Stimulated activated CD4-positive, alpha-beta T cell treated with anti-CD3 and anti-CD28 coated beads, Interleukin-12 subunit alpha, Interleukin-12 subunit beta, amount 100 ng/mL, for 4 hours (primary cell): ENCODE measurements at regions not wholly inside any gene's neighbourhood (a gene's known extent, or its start where the extent isn't known, plus 50 kb on each side); places are given as distances from the start of the nearest gene placed in this dataset.

Experiments
- DNase-seq: peaks from one replicate; pipeline ENCODE4 v3.0.0-alpha.2; 2020

- no peak for DNase-seq
Observed at GRCh38 chr1:25055324-25055780, 125.3 kb upstream of the RUNX3 start.

GRCh38 chr1:25054526-25055323, 124.6 kb upstream of the RUNX3 start:
- no peak for DNase-seq

GRCh38 chr1:25053576-25054250, 123.6 kb upstream of the RUNX3 start:
- no peak for DNase-seq

- DNase-seq, result no peak
Observed at GRCh38 chr1:25051906-25052305, 121.8 kb upstream of the RUNX3 start.

- no peak for DNase-seq
Observed at GRCh38 chr1:25051504-25051903, 121.4 kb upstream of the RUNX3 start.

DNA sequence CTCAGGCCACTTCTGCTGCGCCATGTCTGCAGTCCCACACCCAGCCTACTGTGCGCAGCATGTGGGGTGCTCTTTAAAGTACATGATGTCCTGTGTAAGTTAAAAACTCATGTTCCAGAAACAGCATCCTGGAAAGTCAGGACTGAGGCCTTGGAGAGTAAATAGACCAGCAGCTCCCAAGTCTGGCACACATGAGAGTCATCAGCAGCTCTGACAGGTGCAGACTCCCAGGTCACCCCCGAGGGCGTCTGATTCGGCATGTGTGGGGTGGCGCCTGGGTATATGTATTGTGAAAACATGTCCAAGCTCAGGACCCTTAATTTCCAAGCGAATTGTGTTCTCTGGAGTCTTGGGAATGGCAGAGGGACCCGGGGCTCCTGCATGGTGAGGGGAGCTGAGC, 120.1 kb upstream of the RUNX3 start:
- no peak for DNase-seq

DNA sequence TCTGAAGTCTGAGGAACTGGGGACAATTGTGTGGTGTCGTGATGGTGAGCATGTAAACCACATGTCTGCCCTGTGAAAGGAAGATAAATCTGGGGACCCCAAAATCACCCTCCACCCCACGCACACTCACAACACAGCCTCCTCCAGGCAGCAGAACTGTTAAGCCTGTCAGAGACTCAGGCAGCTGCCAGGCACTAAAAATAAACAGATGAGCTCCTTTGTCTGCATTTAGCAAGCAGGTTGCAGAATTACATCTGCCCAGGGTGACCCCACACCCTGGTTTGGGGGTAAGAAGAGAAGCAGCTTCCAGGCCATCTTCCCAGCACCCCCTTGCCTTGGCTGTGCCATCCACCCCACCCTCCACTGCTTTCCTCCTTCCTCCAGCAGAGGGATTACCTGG, 119.1 kb upstream of the RUNX3 start:
- DNase-seq, result no peak

DNA sequence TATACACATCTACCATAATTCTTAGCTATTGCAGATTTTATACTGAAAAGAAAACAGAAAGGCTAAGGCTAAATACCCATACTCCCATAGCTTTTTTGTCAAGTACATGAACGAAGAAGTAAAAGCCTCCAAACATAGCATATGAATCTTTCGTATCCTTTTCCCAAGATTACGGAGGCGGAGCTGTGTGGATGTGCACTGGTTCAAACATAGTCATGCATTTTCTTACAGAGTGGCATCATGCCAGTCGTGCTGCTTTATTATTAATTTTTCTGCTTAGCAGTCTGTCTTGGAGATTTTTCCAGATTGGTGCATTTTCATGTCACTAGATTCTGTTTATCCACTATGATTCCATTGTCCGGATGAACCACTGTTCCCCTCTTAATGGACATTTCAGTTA, 118.7 kb upstream of the RUNX3 start:
- DNase-seq, result no peak

- DNase-seq, result no peak
Observed at GRCh38 chr1:25047506-25048240, 117.6 kb upstream of the RUNX3 start.

DNA sequence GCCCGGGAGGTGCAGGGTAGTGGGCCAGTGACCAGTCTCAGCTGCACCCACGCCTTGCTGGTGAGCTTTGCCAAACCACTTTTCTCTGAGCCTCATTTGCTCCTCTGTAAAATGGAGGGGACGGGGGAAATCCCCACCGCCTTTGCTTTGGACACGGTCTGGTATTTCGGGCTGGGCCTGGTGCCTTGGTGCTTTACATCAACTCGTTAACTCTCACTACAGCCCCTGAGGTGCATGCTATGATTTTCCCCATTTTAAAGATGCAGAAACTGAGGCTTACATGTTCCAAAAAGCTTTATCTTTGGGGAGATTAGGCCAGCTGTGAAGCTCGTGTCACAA, 116.1 kb upstream of the RUNX3 start:
- DNase-seq, result no peak

DNA sequence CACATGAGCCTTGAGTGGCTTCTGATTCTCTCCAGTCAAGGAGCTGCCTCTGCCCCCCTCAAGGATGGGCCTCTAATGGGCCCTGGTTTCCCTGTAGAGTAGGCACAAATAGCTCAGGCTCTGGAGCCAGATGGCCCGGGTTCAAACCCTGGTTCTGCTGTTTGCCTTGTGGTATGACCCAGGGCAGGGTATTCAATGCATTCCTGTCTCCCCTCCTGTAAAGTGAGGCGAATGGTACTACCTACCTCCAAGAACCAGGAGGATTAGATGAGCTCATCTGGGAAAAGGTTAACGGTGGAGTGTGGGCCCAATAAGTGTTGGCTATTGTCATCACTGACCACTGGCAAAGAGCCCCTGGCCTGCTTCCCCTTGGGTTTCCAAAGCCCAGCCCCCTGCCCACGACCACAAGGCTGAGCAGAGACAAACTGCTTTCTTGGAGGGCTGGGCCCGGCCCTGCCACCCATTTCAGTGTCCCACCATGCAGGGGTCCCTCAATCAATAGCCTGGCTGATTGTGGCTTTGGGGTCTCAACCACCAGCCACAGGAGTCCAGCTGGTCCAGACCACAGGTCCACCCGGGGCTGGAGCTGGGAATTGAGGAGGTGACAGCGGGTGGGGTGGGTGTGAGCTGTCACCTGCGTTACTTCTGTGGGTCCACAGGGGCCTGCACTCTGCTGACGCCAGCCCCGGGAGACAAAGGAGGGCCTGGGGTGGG, 115.6 kb upstream of the RUNX3 start:
- DNase-seq, result no peak

- no peak for DNase-seq
Observed at GRCh38 chr1:25043228-25043580, 113.1 kb upstream of the RUNX3 start.

GRCh38 chr1:25042331-25043227, 112.5 kb upstream of the RUNX3 start:
- DNase-seq, result no peak

DNA sequence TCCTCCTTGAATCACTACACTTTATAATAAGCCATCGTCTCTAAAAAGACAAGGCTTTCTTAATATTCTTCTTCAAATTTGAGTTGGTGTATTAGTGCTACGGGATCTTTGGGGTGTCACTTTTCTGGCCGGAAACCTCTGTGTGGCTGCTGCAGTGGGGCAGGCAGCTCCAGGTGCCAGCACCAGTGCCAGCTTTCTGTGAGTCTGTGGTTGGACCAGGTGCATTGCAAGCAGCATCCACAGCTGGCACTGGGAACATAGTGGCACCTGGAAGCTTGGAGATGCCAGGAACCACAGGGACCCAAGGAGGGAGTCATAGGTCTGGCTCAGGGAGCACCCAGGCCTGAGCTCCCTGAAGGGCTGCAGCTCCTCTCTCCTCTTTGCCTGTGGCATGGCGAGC, 111.8 kb upstream of the RUNX3 start:
- DNase-seq, result no peak

GRCh38 chr1:25040122-25040685, 110.1 kb upstream of the RUNX3 start:
- no peak for DNase-seq

DNA sequence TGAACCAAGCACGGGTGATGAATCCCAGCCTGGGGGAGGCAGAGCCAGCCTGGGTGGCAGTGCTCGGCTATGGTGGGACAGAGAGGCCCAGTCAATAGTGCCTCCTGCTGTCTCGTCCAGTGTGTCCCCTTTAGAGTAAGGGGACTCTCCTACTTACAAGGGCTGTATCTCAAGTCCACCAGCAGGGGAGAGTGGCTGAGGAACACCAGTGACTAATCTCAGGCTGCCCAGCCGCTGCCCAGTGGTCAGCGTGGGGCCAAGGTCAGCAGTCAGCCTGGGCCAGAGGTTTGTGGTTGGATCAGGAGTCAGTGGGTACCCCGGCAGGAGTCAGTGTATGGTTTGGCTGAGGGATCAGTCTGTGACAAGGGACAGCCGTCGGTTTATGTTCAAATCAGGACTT, 109.2 kb upstream of the RUNX3 start:
- DNase-seq, result no peak

- DNase-seq, result no peak
Observed at GRCh38 chr1:25038699-25039098, 108.6 kb upstream of the RUNX3 start.

DNA sequence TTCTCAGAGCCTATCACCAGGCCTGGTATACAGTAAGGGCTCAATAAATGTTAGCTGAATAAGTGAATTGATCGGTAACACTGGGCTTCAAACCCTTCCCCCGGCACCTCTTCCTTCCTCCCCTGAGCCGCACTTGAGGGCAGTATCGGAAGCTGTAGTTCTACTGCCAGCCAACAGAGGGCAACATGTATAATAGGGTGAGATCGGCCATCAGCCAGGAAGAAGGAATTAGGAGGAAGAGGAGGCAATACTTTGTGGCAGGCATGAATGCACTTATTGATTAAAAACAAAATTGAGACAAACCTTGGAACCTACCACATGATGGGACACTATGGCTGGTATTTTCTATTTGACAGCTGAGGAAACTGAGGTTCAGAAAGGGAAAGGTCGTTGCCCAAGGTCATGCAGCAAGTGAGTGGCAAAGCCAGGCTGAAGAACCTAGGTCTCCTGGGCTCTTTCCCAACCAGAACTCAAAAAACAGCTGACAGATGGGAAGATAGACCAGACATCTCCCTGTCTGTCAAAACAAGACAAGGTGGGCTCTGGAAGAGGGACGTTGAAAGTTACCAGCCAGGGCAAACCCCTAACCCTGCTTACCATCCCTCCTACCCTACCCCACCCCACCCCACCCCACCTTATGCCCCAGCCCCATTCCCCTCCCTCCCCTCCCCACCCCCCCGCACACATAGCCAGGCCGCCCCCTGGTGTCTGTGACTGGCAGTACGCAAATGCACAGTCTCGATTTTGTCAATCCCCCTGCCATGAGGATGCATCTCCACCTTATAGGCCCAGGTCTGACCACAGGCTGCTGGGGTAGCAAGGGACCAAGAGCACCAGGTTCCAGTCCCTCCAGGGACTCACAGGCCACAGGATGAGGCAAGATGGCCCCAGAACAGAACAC, 107.3 kb upstream of the RUNX3 start:
- peak; percentile 68 for DNase-seq

DNA sequence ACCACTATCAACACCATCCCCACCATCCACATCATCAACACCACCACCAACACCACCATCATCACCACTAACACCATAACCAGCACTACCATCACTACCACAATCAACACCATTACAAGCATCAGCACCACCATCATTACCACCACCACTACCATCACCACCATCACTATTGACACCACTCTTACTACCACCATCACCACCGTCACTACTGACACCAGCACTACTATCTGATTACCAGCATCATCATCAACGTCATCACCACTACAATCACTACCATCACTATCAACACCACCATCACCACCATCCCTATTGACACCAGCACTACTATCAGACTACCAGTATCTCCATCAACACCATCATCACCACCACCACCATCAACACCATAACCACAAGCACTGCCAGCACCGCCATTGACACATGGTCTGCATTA, 106.1 kb upstream of the RUNX3 start:
- no peak for DNase-seq

DNA sequence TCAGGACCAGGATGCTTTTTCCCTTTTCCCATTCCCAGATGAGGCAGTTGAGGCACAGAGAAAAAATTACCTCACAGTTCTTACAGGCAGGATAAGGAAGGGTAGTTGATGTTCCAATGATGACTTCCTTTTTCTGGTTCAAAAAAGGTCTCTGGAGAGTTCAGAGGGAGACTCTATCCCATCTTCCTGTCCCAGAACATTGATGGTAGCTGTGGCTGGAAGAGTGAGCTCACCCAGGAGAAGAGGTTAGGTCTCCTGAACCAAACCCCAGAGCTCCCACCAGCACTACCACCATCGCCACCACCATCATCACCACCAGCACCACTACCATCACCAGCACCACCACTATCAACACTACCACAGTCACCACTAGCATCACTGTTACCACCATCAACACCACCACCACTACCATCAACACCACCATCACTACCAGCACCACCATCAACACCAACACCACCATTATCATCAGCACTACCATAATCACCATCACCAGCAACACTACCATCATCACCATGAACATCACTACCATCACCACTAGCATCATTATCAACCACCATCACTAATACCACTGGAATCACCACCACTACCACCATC, 105.5 kb upstream of the RUNX3 start:
- DNase-seq, result no peak
